Fibroblast of mammary gland (primary cell): ENCODE measurements at regions not wholly inside any gene's neighbourhood (a gene's known extent, or its start where the extent isn't known, plus 50 kb on each side); places are given as distances from the start of the nearest gene placed in this dataset.
"Not testable (repeated sequence)": the region's sequence is repeated elsewhere in the genome, so short reads cannot be mapped to it uniquely, and the experiment has no call there.

ENCODE experiments used
- DNase-seq: peaks from one replicate; pipeline ENCODE4 v3.0.0-alpha.2; 2010; ENCODE audit warnings: low read depth
- H3K4me3 ChIP-seq: 2 replicates; pipeline ENCODE4 v1.5.1; 2011; ENCODE audit warnings: low read depth, mild to moderate bottlenecking, low read length, moderate library complexity; ENCODE audit not compliant: control insufficient read depth
- CTCF ChIP-seq: conservative IDR thresholded peaks from 2 replicates; pipeline ENCODE4 v1.5.1; 2011; ENCODE audit warnings: low read depth, low read length, inconsistent platforms; ENCODE audit not compliant: control insufficient read depth, insufficient read depth

- no peak for DNase-seq
- no peak overlapping the region for H3K4me3 ChIP-seq
- no peak for TF ChIP-seq CTCF
Measured at GRCh38 chr3:16707260-16707659, 102.0 kb upstream of the DAZL start.

- H3K4me3 ChIP-seq, result no peak overlapping the region
- TF ChIP-seq CTCF, result no peak
- DNase-seq, result no peak
Measured at GRCh38 chr3:16708285-16708684, 103.1 kb upstream of the DAZL start.

GRCh38 chr3:16711691-16712090 lies 106.5 kb upstream of the DAZL start:
- peak; percentile 43 for DNase-seq
- H3K4me3 ChIP-seq, result not testable (repeated sequence)

GRCh38 chr3:16715281-16715680 lies 110.1 kb upstream of the DAZL start:
- TF ChIP-seq CTCF, result no peak
- DNase-seq, result no peak
- H3K4me3 ChIP-seq, result no peak overlapping the region

- no peak overlapping the region for H3K4me3 ChIP-seq
- no peak for TF ChIP-seq CTCF
- DNase-seq, result no peak
Measured at GRCh38 chr3:16719426-16719825, 114.2 kb upstream of the DAZL start.

GRCh38 chr3:16720367-16720940 lies 115.2 kb upstream of the DAZL start:
- DNase-seq, result no peak
- TF ChIP-seq CTCF, result no peak
- no peak overlapping the region for H3K4me3 ChIP-seq

GRCh38 chr3:16721494-16721893 lies 116.3 kb upstream of the DAZL start:
- H3K4me3 ChIP-seq, result no peak overlapping the region
- DNase-seq, result no peak
- TF ChIP-seq CTCF, result no peak
